ENCODE measurements at regions not wholly inside any gene's neighbourhood (a gene's known extent, or its start where the extent isn't known, plus 50 kb on each side); places are given as distances from the start of the nearest gene placed in this dataset.
A peak's percentile ranks its signal among the peaks of the same experiment; 100 is the strongest.

- DNase-seq = no peak
These were observed 93.0 kb upstream of the C3orf80 start for GRCh38 chr3:160132226-160132625.

GRCh38 chr3:160133757-160134156, 91.5 kb upstream of the C3orf80 start:
- DNase-seq = no peak

GRCh38 chr3:160134454-160134853, 90.8 kb upstream of the C3orf80 start:
- no peak for DNase-seq

- DNase-seq = no peak
These were observed 90.3 kb upstream of the C3orf80 start for GRCh38 chr3:160134964-160135363.

- DNase-seq = no peak
These were observed 89.4 kb upstream of the C3orf80 start for GRCh38 chr3:160135851-160136250.

GRCh38 chr3:160136421-160136820, 88.8 kb upstream of the C3orf80 start:
- DNase-seq = no peak

GRCh38 chr3:160139291-160139690, 85.9 kb upstream of the C3orf80 start:
- DNase-seq = no peak

GRCh38 chr3:160140756-160141155, 84.5 kb upstream of the C3orf80 start:
- no peak for DNase-seq

GRCh38 chr3:160141485-160142185, 83.6 kb upstream of the C3orf80 start:
- DNase-seq = no peak

- no peak for DNase-seq
These were observed 81.7 kb upstream of the C3orf80 start for GRCh38 chr3:160143482-160143881.

GRCh38 chr3:160150066-160150465, 75.2 kb upstream of the C3orf80 start:
- no peak for DNase-seq

GRCh38 chr3:160150525-160150924, 74.7 kb upstream of the C3orf80 start:
- no peak for DNase-seq

- DNase-seq = no peak
These were observed 72.6 kb upstream of the C3orf80 start for GRCh38 chr3:160152638-160153037.

GRCh38 chr3:160154033-160154432, 71.2 kb upstream of the C3orf80 start:
- no peak for DNase-seq

- DNase-seq = no peak
These were observed 70.6 kb upstream of the C3orf80 start for GRCh38 chr3:160154596-160154995.

- no peak for DNase-seq
These were observed 67.9 kb upstream of the C3orf80 start for GRCh38 chr3:160157321-160157720.

- DNase-seq = no peak
These were observed 65.9 kb upstream of the C3orf80 start for GRCh38 chr3:160159341-160159740.

GRCh38 chr3:160159806-160160205, 65.4 kb upstream of the C3orf80 start:
- no peak for DNase-seq

GRCh38 chr3:160161921-160162320, 63.3 kb upstream of the C3orf80 start:
- DNase-seq = no peak

- DNase-seq = no peak
These were observed 62.8 kb upstream of the C3orf80 start for GRCh38 chr3:160162440-160162839.

- DNase-seq = peak; percentile 24
These were observed 61.9 kb upstream of the C3orf80 start for GRCh38 chr3:160163229-160163878.

GRCh38 chr3:160168246-160168645, 57.0 kb upstream of the C3orf80 start:
- no peak for DNase-seq

- DNase-seq = no peak
These were observed 55.9 kb upstream of the C3orf80 start for GRCh38 chr3:160169139-160169976.

All from NCI-H1417 treated with DMSO at 0.1 percent for 48 hours (cell line).